ENCODE measurements at regions not wholly inside any gene's neighbourhood (a gene's known extent, or its start where the extent isn't known, plus 50 kb on each side); places are given as distances from the start of the nearest gene placed in this dataset.
"Not testable (repeated sequence)": the region's sequence is repeated elsewhere in the genome, so short reads cannot be mapped to it uniquely, and the experiment has no call there.

- TF ChIP-seq EZH2 (IDR thresholded peaks at IDR 0.05; ENCODE audit: low read length) = no peak
- TF ChIP-seq CTCF (optimal IDR thresholded peaks at IDR 0.05 in 1 of 3, IDR thresholded peaks at IDR 0.05 in 1 of 3, conservative IDR thresholded peaks at IDR 0.05 in 1 of 3; ENCODE audit: extremely low read depth in 1 of 3, insufficient read depth in 2 of 3, low read length in 3 of 3) = no peak
- H3K9me3 ChIP-seq (ENCODE audit: control insufficient read depth, low read depth, low read length) = no peaks in the 10 kb centered on the region
- no peaks in the 10 kb centered on the region for H3K9me1 ChIP-seq (ENCODE audit: control insufficient read depth, extremely low read depth, insufficient read depth, low read length)
- no peaks in the 10 kb centered on the region for H4K20me1 ChIP-seq (ENCODE audit: control insufficient read depth, extremely low read depth, insufficient read depth, low read length)
- no peak overlapping the region for H3K27ac ChIP-seq (ENCODE audit: control insufficient read depth, insufficient read depth, low read length)
- H3K9ac ChIP-seq (ENCODE audit: control insufficient read depth, extremely low read depth, insufficient read depth, low read length) = no peak overlapping the region
- no peak overlapping the region for H3K4me2 ChIP-seq (ENCODE audit: control insufficient read depth, extremely low read depth, insufficient read depth, low read depth, low read length)
- FAIRE-seq = no peak
- no peak overlapping the region for H3K4me3 ChIP-seq (ENCODE audit: control insufficient read depth in 2 of 3, extremely low read depth in 1 of 3, insufficient read depth in 2 of 3, low read depth in 1 of 3, low read length in 3 of 3)
- H3K79me2 ChIP-seq (ENCODE audit: control insufficient read depth, insufficient read depth, low read length) = no peaks in the 10 kb centered on the region
- DNase-seq (ENCODE audit: low read depth, low spot score) = no peak
- H2AFZ ChIP-seq (ENCODE audit: control insufficient read depth, low read length) = no peak overlapping the region
- no peaks in the 10 kb centered on the region for H3K4me1 ChIP-seq (ENCODE audit: control insufficient read depth, extremely low read depth, insufficient read depth, low read length)
- H3K36me3 ChIP-seq (ENCODE audit: control insufficient read depth in 2 of 2, extremely low read depth in 1 of 2, insufficient read depth in 2 of 2, low read length in 2 of 2) = no peaks in the 10 kb centered on the region
- no peaks in the 10 kb centered on the region for H3K27me3 ChIP-seq (ENCODE audit: control insufficient read depth, extremely low read depth, insufficient read depth, low read length)
- dilution Hi-C loops (cut with MboI; ENCODE audit: extremely low pct_ligation_motif_present, low sequenced_read_pairs) = no loop called here
These were observed 257.2 kb downstream of the PTGER3 start for GRCh38 chr1:70790232-70790923.

GRCh38 chr1:70795064-70795463, 252.6 kb downstream of the PTGER3 start:
- H3K27me3 ChIP-seq (ENCODE audit: control insufficient read depth, extremely low read depth, insufficient read depth, low read length); H3K36me3 ChIP-seq (ENCODE audit: control insufficient read depth in 2 of 2, extremely low read depth in 1 of 2, insufficient read depth in 2 of 2, low read length in 2 of 2); FAIRE-seq; H3K4me3 ChIP-seq (ENCODE audit: control insufficient read depth in 2 of 3, extremely low read depth in 1 of 3, insufficient read depth in 2 of 3, low read depth in 1 of 3, low read length in 3 of 3); H4K20me1 ChIP-seq (ENCODE audit: control insufficient read depth, extremely low read depth, insufficient read depth, low read length); dilution Hi-C loops (cut with MboI; ENCODE audit: extremely low pct_ligation_motif_present, low sequenced_read_pairs); DNase-seq (ENCODE audit: low read depth, low spot score); H3K9me3 ChIP-seq (ENCODE audit: control insufficient read depth, low read depth, low read length); H3K4me2 ChIP-seq (ENCODE audit: control insufficient read depth, extremely low read depth, insufficient read depth, low read depth, low read length); H3K4me1 ChIP-seq (ENCODE audit: control insufficient read depth, extremely low read depth, insufficient read depth, low read length); H2AFZ ChIP-seq (ENCODE audit: control insufficient read depth, low read length); H3K27ac ChIP-seq (ENCODE audit: control insufficient read depth, insufficient read depth, low read length); H3K9ac ChIP-seq (ENCODE audit: control insufficient read depth, extremely low read depth, insufficient read depth, low read length); H3K79me2 ChIP-seq (ENCODE audit: control insufficient read depth, insufficient read depth, low read length); H3K9me1 ChIP-seq (ENCODE audit: control insufficient read depth, extremely low read depth, insufficient read depth, low read length): not testable (repeated sequence)

- H3K9ac ChIP-seq (ENCODE audit: control insufficient read depth, extremely low read depth, insufficient read depth, low read length); FAIRE-seq; H3K9me3 ChIP-seq (ENCODE audit: control insufficient read depth, low read depth, low read length); dilution Hi-C loops (cut with MboI; ENCODE audit: extremely low pct_ligation_motif_present, low sequenced_read_pairs); H3K79me2 ChIP-seq (ENCODE audit: control insufficient read depth, insufficient read depth, low read length); H3K27me3 ChIP-seq (ENCODE audit: control insufficient read depth, extremely low read depth, insufficient read depth, low read length); DNase-seq (ENCODE audit: low read depth, low spot score); H3K4me2 ChIP-seq (ENCODE audit: control insufficient read depth, extremely low read depth, insufficient read depth, low read depth, low read length); H3K4me1 ChIP-seq (ENCODE audit: control insufficient read depth, extremely low read depth, insufficient read depth, low read length); H3K4me3 ChIP-seq (ENCODE audit: control insufficient read depth in 2 of 3, extremely low read depth in 1 of 3, insufficient read depth in 2 of 3, low read depth in 1 of 3, low read length in 3 of 3); H3K9me1 ChIP-seq (ENCODE audit: control insufficient read depth, extremely low read depth, insufficient read depth, low read length); H4K20me1 ChIP-seq (ENCODE audit: control insufficient read depth, extremely low read depth, insufficient read depth, low read length); H3K36me3 ChIP-seq (ENCODE audit: control insufficient read depth in 2 of 2, extremely low read depth in 1 of 2, insufficient read depth in 2 of 2, low read length in 2 of 2); H3K27ac ChIP-seq (ENCODE audit: control insufficient read depth, insufficient read depth, low read length); H2AFZ ChIP-seq (ENCODE audit: control insufficient read depth, low read length): not testable (repeated sequence)
These were observed 251.3 kb downstream of the PTGER3 start for GRCh38 chr1:70796298-70796697.

GRCh38 chr1:70802625-70803024, 245.0 kb downstream of the PTGER3 start:
- H3K4me3 ChIP-seq (ENCODE audit: control insufficient read depth in 2 of 3, extremely low read depth in 1 of 3, insufficient read depth in 2 of 3, low read depth in 1 of 3, low read length in 3 of 3); FAIRE-seq; H3K9ac ChIP-seq (ENCODE audit: control insufficient read depth, extremely low read depth, insufficient read depth, low read length); H3K27me3 ChIP-seq (ENCODE audit: control insufficient read depth, extremely low read depth, insufficient read depth, low read length); DNase-seq (ENCODE audit: low read depth, low spot score); dilution Hi-C loops (cut with MboI; ENCODE audit: extremely low pct_ligation_motif_present, low sequenced_read_pairs); H3K36me3 ChIP-seq (ENCODE audit: control insufficient read depth in 2 of 2, extremely low read depth in 1 of 2, insufficient read depth in 2 of 2, low read length in 2 of 2); H4K20me1 ChIP-seq (ENCODE audit: control insufficient read depth, extremely low read depth, insufficient read depth, low read length); H3K9me3 ChIP-seq (ENCODE audit: control insufficient read depth, low read depth, low read length); H3K4me2 ChIP-seq (ENCODE audit: control insufficient read depth, extremely low read depth, insufficient read depth, low read depth, low read length); H3K79me2 ChIP-seq (ENCODE audit: control insufficient read depth, insufficient read depth, low read length); H3K4me1 ChIP-seq (ENCODE audit: control insufficient read depth, extremely low read depth, insufficient read depth, low read length); H3K27ac ChIP-seq (ENCODE audit: control insufficient read depth, insufficient read depth, low read length); H2AFZ ChIP-seq (ENCODE audit: control insufficient read depth, low read length); H3K9me1 ChIP-seq (ENCODE audit: control insufficient read depth, extremely low read depth, insufficient read depth, low read length): not testable (repeated sequence)
